NCI-H446 (cell line): ENCODE measurements at regions not wholly inside any gene's neighbourhood (a gene's known extent, or its start where the extent isn't known, plus 50 kb on each side); places are given as distances from the start of the nearest gene placed in this dataset.
"Not testable (repeated sequence)": the region's sequence is repeated elsewhere in the genome, so short reads cannot be mapped to it uniquely, and the experiment has no call there.

Source experiments
- DNase-seq, 2 experiments: peaks; one replicate each; lab custom pipeline; 2025; lab: John Stamatoyannopoulos, UW

DNA sequence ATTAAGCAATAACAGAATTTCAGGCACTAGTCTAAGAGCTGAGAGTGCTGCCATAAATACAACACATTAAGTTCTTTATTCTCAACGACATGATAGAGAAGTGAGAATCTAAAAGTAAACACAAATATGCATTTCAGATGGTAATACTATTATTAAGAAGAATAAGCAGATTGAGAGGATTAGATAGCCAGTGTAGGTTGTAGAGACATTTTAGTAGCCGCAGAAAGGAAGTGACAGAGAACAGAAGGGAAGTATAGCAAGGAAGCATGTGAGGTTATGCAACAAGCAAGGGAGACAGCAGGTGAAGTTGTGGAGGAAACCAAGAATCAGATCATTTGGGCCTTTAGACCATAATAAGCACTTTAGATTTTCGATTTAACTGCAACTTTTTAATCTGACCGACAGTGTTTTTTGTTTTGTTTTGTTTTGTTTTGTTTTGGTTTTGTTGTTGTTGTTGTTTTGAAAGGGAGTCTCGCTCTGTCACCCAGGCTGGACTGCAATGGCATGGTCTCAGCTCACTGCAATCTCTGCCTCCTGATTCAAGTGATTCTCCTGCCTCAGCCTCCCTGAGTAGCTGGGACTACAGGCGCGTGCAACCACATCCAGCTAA is 737.0 kb upstream of the ADGRB3 start:
- DNase-seq: no peak

DNA sequence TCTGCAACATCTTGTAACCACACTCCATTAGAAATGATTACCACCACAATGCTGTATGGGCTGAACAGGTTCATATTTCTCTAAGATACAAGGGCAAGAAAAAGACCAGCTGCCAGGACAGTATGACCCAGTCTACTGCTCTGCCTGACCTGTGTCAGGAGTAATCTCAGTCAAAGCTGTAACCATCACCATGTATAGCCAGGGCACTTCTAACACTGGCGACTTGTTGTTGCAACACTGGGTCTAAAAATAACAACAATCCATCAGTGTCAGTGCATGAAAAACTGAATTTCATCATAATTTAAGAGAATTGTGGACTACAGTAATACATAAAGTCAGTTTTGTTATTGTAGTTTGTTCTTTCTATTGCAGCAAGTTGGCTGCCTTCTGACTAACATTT is 738.6 kb upstream of the ADGRB3 start:
- no peak for DNase-seq

DNA sequence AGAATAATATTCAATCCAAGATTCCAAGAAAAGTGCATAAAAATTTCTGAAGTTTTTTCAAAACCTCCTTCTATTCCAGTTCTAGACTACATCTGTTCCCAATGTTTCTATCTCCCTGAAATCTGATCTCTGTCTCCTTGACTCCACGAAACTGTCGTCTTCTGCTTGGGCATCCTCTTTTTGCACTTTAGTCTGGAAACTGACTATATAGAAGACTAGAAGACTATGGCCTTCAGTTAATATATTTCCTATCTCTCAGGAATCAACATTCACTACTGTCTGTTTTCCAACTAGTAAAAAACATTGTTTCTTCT is 745.4 kb upstream of the ADGRB3 start:
- DNase-seq: no peak

DNA sequence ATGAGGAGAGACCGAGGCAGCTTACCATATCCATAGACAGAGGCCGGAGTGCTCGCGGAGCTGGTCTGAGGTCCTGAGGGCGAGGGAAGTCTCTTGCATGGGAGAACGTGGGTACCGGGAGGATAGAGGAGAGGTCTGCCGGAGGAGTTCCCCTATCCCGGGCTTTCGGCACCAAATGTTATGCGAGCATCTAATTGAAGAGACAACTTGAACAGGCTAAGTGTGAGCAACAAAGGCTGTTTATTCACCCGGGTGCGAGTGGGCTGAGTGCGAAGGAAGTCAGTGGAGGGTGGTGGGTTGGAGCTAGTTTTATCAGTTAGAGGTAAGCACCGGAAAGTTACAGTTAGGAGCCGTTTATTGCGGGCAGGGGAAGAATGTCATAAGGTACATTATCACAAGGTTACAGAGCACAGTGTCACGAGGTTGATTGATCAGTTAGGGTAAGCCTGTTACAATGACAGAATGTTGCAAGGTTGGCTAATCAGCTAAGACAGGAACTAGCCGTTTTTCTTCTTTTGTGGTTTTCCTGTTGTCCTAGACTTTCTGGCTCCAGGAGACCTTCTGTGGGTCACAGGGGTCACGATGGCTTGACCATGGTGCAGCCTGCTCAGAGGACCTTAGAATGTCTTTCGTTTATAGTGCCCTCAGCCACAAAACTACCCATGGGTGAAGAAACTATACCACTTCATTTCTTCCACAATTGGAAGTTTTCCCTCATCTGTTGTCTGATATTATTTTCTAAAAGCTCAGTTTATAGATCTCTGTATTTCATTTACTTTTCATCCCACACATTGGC is 746.0 kb upstream of the ADGRB3 start:
- DNase-seq: no peak

DNA sequence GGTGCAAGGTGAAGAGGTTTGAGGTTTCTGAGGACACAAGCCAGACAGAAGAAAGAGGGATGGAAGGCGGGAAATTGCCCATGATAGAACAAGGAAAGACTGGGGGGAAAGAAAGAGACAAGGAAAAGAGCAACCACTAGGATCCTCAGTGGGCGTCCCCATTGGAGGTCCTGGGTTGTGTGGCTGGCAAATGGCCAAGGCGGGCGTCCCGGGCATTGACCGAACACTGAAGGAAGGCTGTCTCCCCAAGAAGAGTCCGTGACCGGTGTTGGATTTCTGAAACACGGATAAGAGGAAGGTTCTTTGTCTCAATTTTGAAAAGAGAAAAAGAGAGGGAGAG is 746.6 kb upstream of the ADGRB3 start:
- DNase-seq: no peak

DNA sequence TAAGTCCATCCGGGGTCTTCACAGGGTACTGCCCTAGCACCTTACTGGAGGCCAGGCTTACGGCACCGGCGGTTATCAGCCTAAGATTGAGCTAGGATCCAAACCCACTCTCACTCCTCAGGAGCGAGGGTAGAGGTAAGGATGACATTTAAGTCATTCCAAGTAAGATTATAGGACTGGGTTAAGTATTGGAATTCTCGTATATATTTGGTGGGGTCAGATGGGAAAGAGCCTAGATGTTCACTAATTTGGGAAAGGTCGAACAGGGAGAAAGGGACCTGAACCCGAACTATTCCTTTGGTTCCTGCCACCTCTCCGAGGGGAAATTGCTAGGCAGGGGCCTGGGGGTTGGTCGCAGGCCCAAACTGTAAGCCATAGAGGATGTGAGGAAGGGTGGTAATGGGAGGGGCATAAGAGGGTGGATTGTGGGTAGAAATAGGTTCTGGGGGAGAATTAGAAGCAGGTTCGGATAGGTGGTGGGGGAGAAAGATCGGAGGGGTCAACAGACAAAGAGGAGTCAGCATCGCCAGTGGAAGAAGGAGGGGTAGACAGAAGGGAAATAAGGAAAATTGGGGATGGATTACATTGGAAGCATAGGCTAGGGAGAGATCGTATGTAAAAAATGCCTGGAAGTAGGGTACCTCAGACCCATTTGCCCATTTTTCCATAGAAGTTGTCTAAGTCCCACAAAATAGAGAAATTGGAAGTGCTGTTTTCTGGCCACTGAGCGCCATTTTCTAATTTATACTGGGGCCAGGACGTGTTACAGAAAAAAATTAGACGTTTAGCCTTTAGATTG is 747.1 kb upstream of the ADGRB3 start:
- no peak for DNase-seq

DNA sequence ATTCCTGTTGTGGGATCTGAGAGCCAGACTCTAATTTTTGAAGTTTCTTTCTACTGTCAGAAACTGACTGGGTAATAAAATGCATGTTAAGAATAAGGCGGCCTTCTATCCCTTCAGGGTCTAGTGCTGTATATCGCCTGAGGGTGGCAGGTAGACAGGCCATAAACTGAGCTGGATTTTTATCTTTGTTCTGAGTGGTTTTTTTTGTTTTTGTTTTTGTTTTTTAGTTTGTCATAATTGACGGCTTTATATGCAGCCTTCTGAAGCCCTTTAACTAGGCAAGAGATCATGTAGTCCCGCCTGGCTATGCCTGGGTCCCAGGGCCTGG is 747.7 kb upstream of the ADGRB3 start:
- DNase-seq: no peak

DNA sequence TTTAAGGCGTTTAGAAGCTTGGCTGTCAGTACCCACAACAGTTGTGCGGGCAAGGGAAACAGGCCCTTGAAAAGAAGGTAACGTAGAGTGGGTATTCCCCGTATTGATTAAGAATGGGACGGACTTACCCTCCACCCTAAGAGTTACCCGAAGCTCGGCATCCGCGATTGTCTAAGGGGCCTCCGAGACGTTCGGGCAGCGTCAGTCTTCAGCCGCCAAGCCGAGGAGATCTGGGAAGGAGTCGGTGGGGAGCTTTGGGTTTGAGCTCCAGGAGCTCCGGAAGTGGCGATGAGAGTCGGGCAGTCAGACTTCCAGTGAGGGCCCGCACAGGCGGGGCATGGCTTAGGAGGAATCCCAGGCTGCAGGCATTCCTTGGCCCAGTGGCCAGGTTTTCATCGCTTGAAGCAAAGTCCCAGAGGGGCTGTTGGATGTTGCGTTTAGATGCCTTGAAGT is 748.2 kb upstream of the ADGRB3 start:
- no peak for DNase-seq

DNA sequence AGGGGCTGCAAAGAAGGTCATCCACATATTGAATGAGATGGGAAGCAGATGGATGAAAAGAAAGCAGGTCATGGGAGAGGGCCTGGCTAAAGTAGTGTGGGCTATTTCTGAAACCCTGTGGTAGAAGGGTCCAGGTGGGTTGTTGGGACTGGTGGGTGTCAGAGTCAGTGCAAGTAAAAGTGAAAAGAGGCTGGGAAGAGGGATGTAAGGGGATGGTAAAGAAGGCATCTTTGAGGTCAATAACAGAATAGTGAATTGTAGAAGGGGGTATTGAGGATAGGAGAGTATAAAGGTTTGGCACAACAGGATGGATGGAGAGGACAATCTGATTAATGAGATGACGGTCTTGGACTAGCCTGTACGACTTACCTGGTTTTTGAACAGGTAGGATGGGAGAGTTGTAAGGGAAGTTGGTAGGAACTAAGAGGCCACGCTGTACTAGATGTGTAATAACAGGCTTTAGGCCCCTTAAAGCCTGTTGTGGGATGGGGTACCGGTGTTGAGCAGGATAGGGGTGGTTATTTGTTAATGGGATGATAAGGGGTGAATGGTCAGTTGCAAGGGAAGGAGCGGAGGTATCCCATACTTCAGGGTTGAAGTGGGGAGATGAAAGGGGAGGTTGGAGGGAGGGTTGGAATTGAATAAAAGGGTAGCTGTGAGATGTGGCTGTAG is 748.9 kb upstream of the ADGRB3 start:
- DNase-seq: no peak

DNA sequence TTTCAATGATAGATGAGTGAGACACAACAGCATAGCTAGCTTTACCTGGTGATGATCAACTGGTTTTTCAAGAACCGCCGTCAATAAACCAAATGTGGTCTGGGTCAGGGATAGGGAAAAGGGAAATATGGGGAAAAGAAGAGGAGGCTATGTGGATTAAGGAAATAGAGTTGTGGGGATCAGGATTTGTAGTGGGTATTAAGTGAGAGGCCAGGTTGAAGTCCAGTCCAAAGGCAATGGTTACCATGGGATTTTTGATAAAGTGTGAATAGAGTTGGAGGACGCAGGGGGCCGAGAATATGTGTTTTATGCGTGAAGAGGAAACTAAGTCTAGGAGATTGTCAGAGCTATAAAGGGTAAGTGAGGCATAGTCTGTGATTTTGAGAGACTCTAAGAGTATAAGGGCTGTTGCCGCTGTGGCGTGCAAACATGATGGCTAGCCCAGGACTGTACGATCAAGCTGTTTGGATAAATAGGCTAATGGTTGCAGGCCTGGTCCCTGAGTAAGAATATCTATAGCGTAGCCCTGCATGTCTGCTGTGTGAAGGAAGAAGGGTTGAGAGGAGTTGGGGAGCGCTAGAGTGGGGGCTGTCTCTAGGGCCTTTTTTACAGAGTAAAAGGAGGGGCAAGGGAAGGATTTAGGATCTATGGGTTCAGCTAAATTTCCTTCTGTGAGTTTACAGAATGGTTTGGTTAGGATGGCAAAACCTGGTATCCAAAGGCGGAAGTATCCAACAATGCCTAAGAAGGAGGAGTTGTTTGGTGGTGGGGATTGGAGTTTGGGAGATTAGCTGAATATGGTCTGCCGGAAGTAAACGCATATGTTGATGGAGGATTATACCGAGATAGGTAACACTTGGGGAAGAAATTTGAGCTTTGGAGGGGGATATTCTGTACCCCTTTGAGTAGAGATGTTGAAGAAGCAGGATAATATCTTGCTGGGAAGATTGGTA is 749.7 kb upstream of the ADGRB3 start:
- no peak for DNase-seq

DNA sequence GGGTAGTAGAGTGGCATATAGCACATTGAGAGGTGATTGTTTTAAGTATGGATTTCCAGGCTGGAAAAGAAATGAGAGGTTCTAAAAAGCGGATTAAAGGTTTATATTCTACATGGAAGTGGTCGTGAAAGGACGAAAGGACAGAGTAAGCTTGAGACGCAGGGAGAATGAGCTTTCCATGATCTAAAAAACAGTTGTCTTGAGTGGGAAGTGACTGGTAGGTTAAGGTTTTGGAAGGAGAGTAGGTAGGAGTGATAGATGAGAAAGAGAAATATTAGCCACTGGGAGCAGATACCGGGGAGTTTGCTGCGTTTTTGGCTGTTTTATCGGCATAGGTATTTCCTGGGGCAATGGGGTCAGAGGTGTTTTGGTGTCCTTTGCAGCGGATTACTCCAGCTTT is 750.6 kb upstream of the ADGRB3 start:
- DNase-seq: no peak

DNA sequence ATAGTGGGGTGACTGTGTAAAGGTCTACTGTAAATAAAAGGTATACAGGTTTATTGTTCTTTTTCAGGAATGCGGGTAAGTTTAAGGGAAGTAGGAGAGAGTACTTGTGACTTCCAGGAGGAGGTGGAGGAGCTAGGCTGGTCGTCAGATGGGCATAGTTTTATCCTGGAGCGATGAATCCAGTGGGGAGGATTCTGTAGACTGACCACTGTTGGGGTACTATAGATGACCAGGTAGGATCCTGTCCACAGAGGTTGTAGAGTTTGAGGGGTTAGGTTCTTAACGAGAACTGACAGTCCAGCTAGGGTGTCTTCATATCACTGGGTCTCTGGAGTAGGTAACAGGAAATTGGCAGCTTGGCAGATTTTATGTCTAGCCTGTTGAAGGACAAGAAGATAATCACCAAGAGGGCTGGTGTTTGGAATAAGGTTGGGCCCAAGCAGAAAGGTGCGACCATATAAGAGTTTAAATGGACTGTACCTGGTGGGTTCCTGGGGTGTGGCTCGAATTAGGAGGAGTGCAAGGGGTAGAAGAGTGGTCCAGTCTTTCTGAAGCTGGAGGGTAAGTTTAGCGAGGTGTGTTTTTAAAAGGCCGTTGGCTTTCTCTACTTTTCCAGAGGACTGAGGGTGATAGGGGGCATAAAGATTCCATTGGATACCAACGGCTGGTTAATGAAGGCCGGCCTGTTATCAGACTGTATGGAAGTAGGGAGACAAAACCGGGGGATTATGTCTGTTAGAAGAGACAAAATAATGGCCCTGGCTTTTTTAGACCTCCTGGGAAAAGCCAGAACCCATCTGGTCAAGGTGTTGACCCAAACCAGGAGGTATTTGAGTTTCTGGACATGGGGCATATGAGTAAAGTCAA is 751.3 kb upstream of the ADGRB3 start:
- no peak for DNase-seq

DNA sequence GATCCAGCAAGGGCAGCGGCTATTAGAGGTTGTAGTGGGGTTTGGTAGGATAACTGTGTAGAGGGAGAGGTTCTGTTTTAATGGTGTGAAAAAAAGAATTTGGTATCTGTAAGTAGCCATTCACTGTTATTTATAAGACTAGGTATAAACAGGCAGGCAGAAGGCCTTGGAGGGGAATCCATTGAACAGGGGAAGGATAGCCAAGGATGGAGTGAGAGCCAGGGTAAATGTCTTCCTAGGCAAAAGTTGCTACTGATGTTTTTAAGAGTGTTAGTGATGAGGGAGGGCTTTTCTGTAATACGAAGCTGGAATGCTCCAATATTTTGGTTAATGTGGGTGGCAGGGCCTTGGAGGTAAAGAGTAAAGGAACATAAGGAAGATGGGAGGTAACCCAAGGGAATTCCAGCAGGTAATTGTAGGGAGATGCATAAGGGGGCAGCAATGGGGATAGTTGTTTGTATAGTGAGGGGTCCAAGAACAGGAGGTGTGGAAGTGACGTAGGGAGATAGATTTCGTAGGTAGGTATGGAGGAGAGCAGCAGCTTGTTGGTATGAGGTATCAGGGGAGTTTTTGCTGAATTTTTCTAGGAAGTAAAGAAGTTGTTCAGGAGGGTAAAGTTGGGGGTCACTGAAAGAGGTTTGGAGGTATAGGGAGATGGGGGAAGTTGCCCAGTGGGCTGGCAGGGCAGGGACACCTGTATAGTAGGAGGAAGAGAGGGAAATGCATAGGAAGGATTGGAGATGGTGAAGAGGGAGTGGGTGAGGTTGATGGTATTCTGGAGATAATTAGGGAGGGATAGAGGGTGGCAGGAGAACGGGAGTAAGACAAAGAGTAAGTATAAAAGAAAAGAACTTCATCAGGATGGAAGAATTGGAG is 752.4 kb upstream of the ADGRB3 start:
- no peak for DNase-seq

DNA sequence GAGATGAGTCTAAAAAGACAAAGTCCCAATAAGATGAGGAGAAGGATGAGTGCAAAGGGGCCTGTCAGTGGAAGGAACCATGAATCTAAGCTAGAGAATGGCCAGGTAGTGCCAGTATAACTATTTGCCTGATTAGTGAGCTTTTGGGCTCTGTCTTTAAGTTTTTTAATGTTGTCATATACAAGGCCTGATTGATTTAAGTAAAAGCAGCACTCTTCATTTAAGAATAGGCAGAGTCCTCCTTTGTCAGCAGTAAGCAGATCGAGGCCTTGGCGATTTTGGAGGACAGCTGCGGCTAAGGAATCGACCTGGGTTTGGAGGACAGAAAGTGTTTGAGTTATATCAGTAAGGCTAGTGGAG is 753.4 kb upstream of the ADGRB3 start:
- no peak for DNase-seq

DNA sequence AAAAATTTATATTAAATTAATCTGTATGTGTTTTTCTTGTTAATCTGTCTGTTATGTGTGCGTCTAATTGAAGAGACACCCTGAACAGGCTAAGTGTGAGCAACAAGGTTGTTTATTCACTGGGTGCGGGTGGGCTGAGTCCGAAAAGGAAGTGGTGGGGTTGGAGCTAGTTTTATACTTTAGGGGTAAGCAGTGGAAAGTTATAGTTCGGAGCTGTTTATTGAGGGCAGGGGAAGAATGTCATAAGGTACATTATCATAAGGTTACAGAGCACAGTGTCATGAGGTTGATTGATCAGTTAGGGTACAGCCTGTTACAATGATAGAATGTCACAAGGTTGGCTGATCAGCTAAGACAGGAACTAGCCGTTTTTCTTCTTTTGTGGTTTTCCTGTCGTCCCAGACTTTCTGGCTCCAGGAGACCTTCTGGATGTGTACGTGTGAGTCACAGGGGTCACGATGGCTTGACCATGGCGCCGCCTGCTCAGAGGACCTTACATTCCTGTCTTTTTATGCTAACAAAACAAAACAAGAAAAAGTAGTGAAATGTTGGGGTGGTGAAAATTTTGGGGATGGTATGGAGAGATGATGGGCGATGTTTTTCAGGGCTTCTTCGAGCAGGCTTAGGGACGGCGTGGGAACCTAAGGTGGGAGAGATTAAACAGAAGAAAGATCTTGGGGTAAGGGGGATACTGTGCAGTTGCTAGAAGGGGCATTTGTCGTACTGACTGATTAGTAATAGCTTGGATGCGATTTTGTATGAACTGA is 754.0 kb upstream of the ADGRB3 start:
- DNase-seq: no peak

DNA sequence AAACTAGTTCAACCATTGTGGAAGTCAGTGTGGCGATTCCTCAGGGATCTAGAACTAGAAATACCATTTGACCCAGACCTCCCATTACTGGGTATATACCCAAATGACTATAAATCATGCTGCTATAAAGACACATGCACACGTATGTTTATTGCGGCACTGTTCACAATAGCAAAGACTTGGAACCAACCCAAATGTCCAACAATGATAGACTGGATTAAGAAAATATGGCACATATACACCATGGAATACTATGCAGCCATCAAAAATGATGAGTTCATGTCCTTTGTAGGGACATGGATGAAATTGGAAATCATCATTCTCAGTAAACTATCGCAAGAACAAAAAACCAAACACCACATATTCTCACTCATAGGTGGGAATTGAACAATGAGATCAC is 754.7 kb upstream of the ADGRB3 start:
- not testable (repeated sequence) for DNase-seq

DNA sequence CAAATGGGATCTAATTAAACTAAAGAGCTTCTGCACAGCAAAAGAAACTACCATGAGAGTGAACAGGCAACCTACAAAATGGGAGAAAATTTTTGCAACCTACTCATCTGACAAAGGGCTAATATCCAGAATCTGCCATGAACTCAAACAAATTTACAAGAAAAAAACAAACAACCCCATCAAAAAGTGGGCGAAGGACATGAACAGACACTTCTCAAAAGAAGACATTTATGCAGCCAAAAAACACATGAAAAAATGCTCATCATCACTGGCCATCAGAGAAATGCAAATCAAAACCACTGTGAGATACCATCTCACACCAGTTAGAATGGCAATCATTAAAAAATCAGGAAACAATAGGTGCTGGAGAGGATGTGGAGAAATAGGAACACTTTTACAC is 755.2 kb upstream of the ADGRB3 start:
- DNase-seq: not testable (repeated sequence)

DNA sequence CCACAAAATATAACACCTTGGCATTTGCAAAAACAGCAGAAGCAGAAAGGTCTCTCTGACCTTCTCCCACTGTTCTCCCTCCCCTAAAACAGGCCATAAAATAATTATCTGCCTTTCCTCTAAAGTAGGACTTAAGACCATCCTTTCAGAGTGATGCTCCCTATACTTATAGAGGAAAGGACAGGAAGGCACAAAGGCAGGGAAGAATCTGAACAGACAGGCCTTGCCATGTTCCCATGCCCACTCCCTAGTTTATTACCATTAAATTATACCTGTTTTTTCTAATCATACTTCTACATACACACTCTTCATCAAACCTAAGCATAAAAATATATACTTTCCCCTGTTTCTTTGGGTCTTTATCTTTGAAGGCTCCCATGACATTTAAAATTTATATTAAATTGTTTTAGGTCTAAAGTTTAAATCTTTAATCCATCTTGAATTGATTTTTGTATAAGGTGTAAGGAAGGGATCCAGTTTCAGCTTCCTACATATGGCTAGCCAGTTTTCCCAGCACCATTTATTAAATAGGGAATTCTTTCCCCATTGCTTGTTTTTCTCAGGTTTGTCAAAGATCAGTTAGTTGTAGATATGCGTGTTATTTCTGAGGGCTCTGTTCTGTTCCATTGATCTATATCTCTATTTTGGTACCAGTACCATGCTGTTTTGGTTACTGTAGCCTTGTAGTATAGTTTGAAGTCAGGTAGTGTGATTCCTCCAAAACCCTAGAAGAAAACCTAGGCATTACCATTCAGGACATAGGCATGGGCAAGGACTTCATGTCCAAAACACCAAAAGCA is 755.8 kb upstream of the ADGRB3 start:
- not testable (repeated sequence) for DNase-seq
